ENCODE measurements at regions not wholly inside any gene's neighbourhood (a gene's known extent, or its start where the extent isn't known, plus 50 kb on each side); places are given as distances from the start of the nearest gene placed in this dataset.

DNA sequence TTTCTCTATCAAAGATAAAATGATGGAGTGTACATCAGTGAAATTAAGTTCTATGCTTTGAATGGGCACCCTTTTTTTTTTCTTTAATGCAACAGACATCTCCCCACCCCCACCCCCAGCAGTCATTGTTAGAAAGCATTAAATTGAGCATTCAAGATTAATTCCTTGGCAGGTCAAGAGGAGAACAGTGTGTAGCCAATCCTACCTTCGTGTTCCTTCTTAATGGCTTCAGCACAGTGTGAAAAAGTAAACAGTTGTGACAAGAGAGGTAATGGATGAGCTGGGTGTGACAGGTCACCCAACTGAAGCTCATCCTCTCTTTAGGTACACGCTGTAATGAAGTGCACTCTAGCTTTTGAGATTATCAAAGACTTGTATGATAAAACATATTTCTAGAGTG is 198.5 kb upstream of the RARB start:
- Histone ChIP-seq H3K4me3 (ENCODE audit: control insufficient read depth in 2 of 3, extremely low read depth in 1 of 3, insufficient read depth in 2 of 3, low read depth in 1 of 3, low read length in 3 of 3) (no peak overlapping the region), H3K36me3 (ENCODE audit: control insufficient read depth in 2 of 2, extremely low read depth in 1 of 2, insufficient read depth in 2 of 2, low read length in 2 of 2) (no peaks in the 10 kb centered on the region), H3K9me3 (ENCODE audit: control insufficient read depth, low read depth, low read length) (no peaks in the 10 kb centered on the region), H3K9me1 (ENCODE audit: control insufficient read depth, extremely low read depth, insufficient read depth, low read length) (no peaks in the 10 kb centered on the region), H3K4me2 (ENCODE audit: control insufficient read depth, extremely low read depth, insufficient read depth, low read depth, low read length) (no peak overlapping the region), H2AFZ (ENCODE audit: control insufficient read depth, low read length) (no peak overlapping the region), H3K27ac (ENCODE audit: control insufficient read depth, insufficient read depth, low read length) (no peak overlapping the region), H3K27me3 (ENCODE audit: control insufficient read depth, extremely low read depth, insufficient read depth, low read length) (no peaks in the 10 kb centered on the region), H3K79me2 (ENCODE audit: control insufficient read depth, insufficient read depth, low read length) (no peaks in the 10 kb centered on the region), H4K20me1 (ENCODE audit: control insufficient read depth, extremely low read depth, insufficient read depth, low read length) (no peaks in the 10 kb centered on the region), H3K4me1 (ENCODE audit: control insufficient read depth, extremely low read depth, insufficient read depth, low read length) (no peaks in the 10 kb centered on the region), H3K9ac (ENCODE audit: control insufficient read depth, extremely low read depth, insufficient read depth, low read length) (no peak overlapping the region)
- FAIRE-seq = no peak
- TF ChIP-seq CTCF (optimal IDR thresholded peaks at IDR 0.05 in 1 of 3, IDR thresholded peaks at IDR 0.05 in 1 of 3, conservative IDR thresholded peaks at IDR 0.05 in 1 of 3; ENCODE audit: extremely low read depth in 1 of 3, insufficient read depth in 2 of 3, low read length in 3 of 3) (no peak), EZH2 (IDR thresholded peaks at IDR 0.05; ENCODE audit: low read length) (no peak)
- dilution Hi-C loops (cut with MboI; ENCODE audit: extremely low pct_ligation_motif_present, low sequenced_read_pairs) = no loop called here
- no peak for DNase-seq (ENCODE audit: low read depth, low spot score)

- no peaks in the 10 kb centered on the region for H3K79me2 ChIP-seq (ENCODE audit: control insufficient read depth, insufficient read depth, low read length)
- DNase-seq (ENCODE audit: low read depth, low spot score) = no peak
- H3K27me3 ChIP-seq (ENCODE audit: control insufficient read depth, extremely low read depth, insufficient read depth, low read length) = no peaks in the 10 kb centered on the region
- H3K4me1 ChIP-seq (ENCODE audit: control insufficient read depth, extremely low read depth, insufficient read depth, low read length) = no peaks in the 10 kb centered on the region
- H2AFZ ChIP-seq (ENCODE audit: control insufficient read depth, low read length) = no peak overlapping the region
- no peaks in the 10 kb centered on the region for H3K9me3 ChIP-seq (ENCODE audit: control insufficient read depth, low read depth, low read length)
- no peaks in the 10 kb centered on the region for H4K20me1 ChIP-seq (ENCODE audit: control insufficient read depth, extremely low read depth, insufficient read depth, low read length)
- TF ChIP-seq EZH2 (IDR thresholded peaks at IDR 0.05; ENCODE audit: low read length) = no peak
- dilution Hi-C loops (cut with MboI; ENCODE audit: extremely low pct_ligation_motif_present, low sequenced_read_pairs) = no loop called here
- no peak for FAIRE-seq
- H3K4me3 ChIP-seq (ENCODE audit: control insufficient read depth in 2 of 3, extremely low read depth in 1 of 3, insufficient read depth in 2 of 3, low read depth in 1 of 3, low read length in 3 of 3) = no peak overlapping the region
- H3K4me2 ChIP-seq (ENCODE audit: control insufficient read depth, extremely low read depth, insufficient read depth, low read depth, low read length) = no peak overlapping the region
- H3K36me3 ChIP-seq (ENCODE audit: control insufficient read depth in 2 of 2, extremely low read depth in 1 of 2, insufficient read depth in 2 of 2, low read length in 2 of 2) = no peaks in the 10 kb centered on the region
- no peak overlapping the region for H3K27ac ChIP-seq (ENCODE audit: control insufficient read depth, insufficient read depth, low read length)
- H3K9me1 ChIP-seq (ENCODE audit: control insufficient read depth, extremely low read depth, insufficient read depth, low read length) = no peaks in the 10 kb centered on the region
- no peak overlapping the region for H3K9ac ChIP-seq (ENCODE audit: control insufficient read depth, extremely low read depth, insufficient read depth, low read length)
Measured at GRCh38 chr3:25235031-25235430, 193.0 kb upstream of the RARB start.

DNA sequence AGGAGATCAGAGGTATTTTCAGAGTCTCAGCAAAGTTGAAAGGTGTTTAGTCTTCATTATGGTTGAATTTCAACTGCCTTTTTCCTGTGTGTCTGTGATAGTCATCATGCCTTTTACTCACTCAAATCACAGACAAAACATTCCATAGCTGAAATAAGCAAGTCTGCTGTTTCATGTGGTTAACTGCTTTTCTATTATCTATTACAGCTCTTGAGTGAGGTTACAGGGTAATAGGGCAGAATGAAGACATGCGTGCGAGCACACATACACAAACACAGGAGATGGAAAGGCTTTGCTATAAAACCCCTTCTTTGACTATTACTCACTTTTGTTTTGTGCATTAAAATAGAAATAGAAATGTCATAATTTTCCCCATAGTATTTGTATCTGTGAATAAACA is 192.6 kb upstream of the RARB start:
- Histone ChIP-seq H3K9me1 (ENCODE audit: control insufficient read depth, extremely low read depth, insufficient read depth, low read length) (no peaks in the 10 kb centered on the region), H3K9ac (ENCODE audit: control insufficient read depth, extremely low read depth, insufficient read depth, low read length) (no peak overlapping the region), H3K79me2 (ENCODE audit: control insufficient read depth, insufficient read depth, low read length) (no peaks in the 10 kb centered on the region), H3K4me3 (ENCODE audit: control insufficient read depth in 2 of 3, extremely low read depth in 1 of 3, insufficient read depth in 2 of 3, low read depth in 1 of 3, low read length in 3 of 3) (no peak overlapping the region), H3K4me1 (ENCODE audit: control insufficient read depth, extremely low read depth, insufficient read depth, low read length) (no peaks in the 10 kb centered on the region), H2AFZ (ENCODE audit: control insufficient read depth, low read length) (no peak overlapping the region), H4K20me1 (ENCODE audit: control insufficient read depth, extremely low read depth, insufficient read depth, low read length) (no peaks in the 10 kb centered on the region), H3K9me3 (ENCODE audit: control insufficient read depth, low read depth, low read length) (no peaks in the 10 kb centered on the region), H3K27me3 (ENCODE audit: control insufficient read depth, extremely low read depth, insufficient read depth, low read length) (no peaks in the 10 kb centered on the region), H3K4me2 (ENCODE audit: control insufficient read depth, extremely low read depth, insufficient read depth, low read depth, low read length) (no peak overlapping the region), H3K27ac (ENCODE audit: control insufficient read depth, insufficient read depth, low read length) (no peak overlapping the region), H3K36me3 (ENCODE audit: control insufficient read depth in 2 of 2, extremely low read depth in 1 of 2, insufficient read depth in 2 of 2, low read length in 2 of 2) (no peaks in the 10 kb centered on the region)
- no peak for DNase-seq (ENCODE audit: low read depth, low spot score)
- FAIRE-seq = no peak
- dilution Hi-C loops (cut with MboI; ENCODE audit: extremely low pct_ligation_motif_present, low sequenced_read_pairs) = no loop called here
- TF ChIP-seq CTCF (optimal IDR thresholded peaks at IDR 0.05 in 1 of 3, IDR thresholded peaks at IDR 0.05 in 1 of 3, conservative IDR thresholded peaks at IDR 0.05 in 1 of 3; ENCODE audit: extremely low read depth in 1 of 3, insufficient read depth in 2 of 3, low read length in 3 of 3) (no peak), EZH2 (IDR thresholded peaks at IDR 0.05; ENCODE audit: low read length) (no peak)
